AG04450 (cell line): ENCODE measurements at regions not wholly inside any gene's neighbourhood (a gene's known extent, or its start where the extent isn't known, plus 50 kb on each side); places are given as distances from the start of the nearest gene placed in this dataset.

ENCODE experiments used
- CTCF ChIA-PET: fragments of 300-600, 350-600 bp; formaldehyde crosslinking; extraction: SDS; loops from one replicate; lab custom pipeline; 2022; ENCODE audit warnings: antibody characterized with exemption, inconsistent platforms; lab: Charles Lee
- POLR2A ChIA-PET: fragments of 350-600 bp; formaldehyde crosslinking; extraction: SDS; loops from one replicate; lab custom pipeline; 2021; ENCODE audit warnings: antibody characterized with exemption, inconsistent platforms; lab: Yijun Ruan, JAX
- DNase-seq: peaks from one replicate; pipeline ENCODE4 v3.0.0-alpha.2; 2011; ENCODE audit warnings: low read depth, low spot score
- H3K27ac ChIP-seq: one replicate; pipeline ENCODE4 v1.5.1; 2012; ENCODE audit warnings: low read depth, low read length, control low read depth
- H3K27me3 ChIP-seq: one replicate; pipeline ENCODE4 v1.6.0; 2012; ENCODE audit warnings: low read length; ENCODE audit not compliant: control insufficient read depth, insufficient read depth
- H3K4me3 ChIP-seq: 2 replicates; pipeline ENCODE4 v1.5.1; 2011; ENCODE audit warnings: mild to moderate bottlenecking, low read depth, low read length, control low read depth
- H3K9me3 ChIP-seq: 2 replicates; pipeline ENCODE4 v1.5.1; 2012; ENCODE audit warnings: low read length; ENCODE audit not compliant: control insufficient read depth, insufficient read depth
- CTCF ChIP-seq: IDR thresholded peaks from 2 replicates; pipeline ENCODE4 v1.5.1; 2011; ENCODE audit warnings: low read depth, low read length, control low read depth, inconsistent platforms

DNA sequence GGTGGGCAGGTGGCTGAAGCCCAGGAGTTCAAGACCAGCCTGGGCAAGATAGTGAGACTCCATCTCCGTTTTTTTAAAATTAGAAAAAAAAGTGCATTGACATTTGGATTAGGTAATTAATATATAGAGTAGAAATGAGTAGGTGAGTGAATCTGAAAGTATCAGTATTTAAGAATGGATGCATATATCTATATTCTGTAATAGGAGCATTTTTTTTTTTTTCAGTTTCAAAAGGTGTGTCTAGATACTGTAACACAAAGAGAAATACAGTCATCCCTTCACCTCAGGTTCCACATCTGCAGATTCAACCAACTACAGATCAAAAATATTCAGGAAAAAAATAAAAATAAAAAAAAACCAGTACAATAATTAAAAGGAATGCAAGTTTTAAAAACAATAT lies 50.8 kb downstream of the RBM27 start:
- no peaks in the 10 kb centered on the region for H3K27me3 ChIP-seq
- POLR2A ChIA-PET: no interaction called here
- CTCF ChIA-PET: no interaction called here

GRCh38 chr5:146273109-146273508 lies 65.5 kb upstream of the POU4F3 start:
- H3K27ac ChIP-seq: no peak overlapping the region
- no peaks in the 10 kb centered on the region for H3K27me3 ChIP-seq
- TF ChIP-seq CTCF: no peak
- DNase-seq: no peak
- H3K4me3 ChIP-seq: no peak overlapping the region
- ChIA-PET POLR2A (no interaction called here), CTCF (no interaction called here)
- no peaks in the 10 kb centered on the region for H3K9me3 ChIP-seq

More for the DNA sequence above, 50.8 kb downstream of the RBM27 start:
- H3K4me3 ChIP-seq: no peak overlapping the region
- no peaks in the 10 kb centered on the region for H3K9me3 ChIP-seq
- no peak overlapping the region for H3K27ac ChIP-seq
- no peak for DNase-seq
- no peak for TF ChIP-seq CTCF

- POLR2A ChIA-PET: no interaction called here
- peak overlapping the region; percentile 82 for H3K27ac ChIP-seq
These were observed 55.3 kb upstream of the POU4F3 start for GRCh38 chr5:146283344-146283761.

DNA sequence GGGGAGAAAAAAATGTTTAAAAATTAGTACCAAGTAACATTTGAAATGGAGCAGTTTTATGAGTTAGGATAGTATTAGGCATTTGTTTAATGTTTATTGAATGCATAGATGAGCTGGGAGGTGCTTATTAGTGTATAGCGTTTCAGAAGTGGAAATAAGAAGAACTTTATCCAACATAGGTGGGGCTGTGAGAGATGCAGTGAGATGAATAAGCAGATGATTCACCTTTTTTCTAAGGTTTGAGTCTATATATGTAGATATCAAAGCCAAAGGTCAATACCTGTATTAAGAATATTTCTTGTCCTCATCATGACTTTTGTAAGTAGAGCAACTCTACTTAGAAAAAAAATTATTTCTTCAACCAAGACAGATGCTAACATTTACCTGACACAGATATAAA lies 54.6 kb upstream of the POU4F3 start:
- TF ChIP-seq CTCF: no peak
- Histone ChIP-seq H3K4me3 (no peak overlapping the region), H3K9me3 (no peaks in the 10 kb centered on the region), H3K27me3 (no peaks in the 10 kb centered on the region), H3K27ac (no peak overlapping the region)
- CTCF ChIA-PET: no interaction called here
- DNase-seq: no peak
- POLR2A ChIA-PET: no interaction called here

More at GRCh38 chr5:146283344-146283761, 55.3 kb upstream of the POU4F3 start:
- CTCF ChIA-PET: no interaction called here
- Histone ChIP-seq H3K4me3 (no peak overlapping the region), H3K27me3 (no peaks in the 10 kb centered on the region), H3K9me3 (no peaks in the 10 kb centered on the region)
- TF ChIP-seq CTCF: no peak
- DNase-seq: peak; percentile 81
